ENCODE measurements at regions not wholly inside any gene's neighbourhood (a gene's known extent, or its start where the extent isn't known, plus 50 kb on each side); places are given as distances from the start of the nearest gene placed in this dataset.
"Not testable (repeated sequence)": the region's sequence is repeated elsewhere in the genome, so short reads cannot be mapped to it uniquely, and the experiment has no call there.

DNA sequence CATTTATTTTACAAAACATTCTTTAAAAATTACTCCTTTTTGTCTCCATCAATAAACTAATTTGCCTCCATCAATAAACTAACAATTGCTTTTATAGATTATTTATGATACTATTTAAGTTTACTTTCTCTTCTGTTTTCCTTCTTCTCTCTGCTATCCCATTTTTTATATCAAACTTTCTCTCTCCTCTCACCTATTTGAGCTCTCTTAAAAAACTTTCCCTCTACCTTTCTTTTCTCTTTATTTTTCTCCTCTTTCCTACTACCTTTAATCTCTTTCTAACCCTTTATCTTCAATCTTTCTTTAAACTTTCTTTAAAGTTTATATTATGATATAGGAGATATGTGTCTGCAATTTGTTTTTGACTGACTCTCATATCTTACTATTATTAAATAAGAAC lies 566.4 kb downstream of the DACH1 start:
- DNase-seq, result no peak

DNA sequence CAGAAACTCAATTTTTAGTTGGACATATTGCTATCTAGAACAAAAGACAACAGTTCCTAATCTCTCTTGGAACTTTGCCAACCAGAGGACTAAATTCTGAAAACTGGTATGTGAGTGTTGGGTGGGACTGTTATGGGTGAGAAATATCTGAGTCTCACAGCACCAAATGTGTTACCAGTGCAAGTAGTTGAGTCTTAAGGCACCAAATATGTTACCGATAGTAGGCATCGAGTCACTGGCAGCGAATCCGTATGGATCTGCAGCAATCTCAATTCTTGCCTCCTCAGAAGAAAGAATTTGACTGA lies 575.2 kb downstream of the DACH1 start:
- DNase-seq, result no peak

DNA sequence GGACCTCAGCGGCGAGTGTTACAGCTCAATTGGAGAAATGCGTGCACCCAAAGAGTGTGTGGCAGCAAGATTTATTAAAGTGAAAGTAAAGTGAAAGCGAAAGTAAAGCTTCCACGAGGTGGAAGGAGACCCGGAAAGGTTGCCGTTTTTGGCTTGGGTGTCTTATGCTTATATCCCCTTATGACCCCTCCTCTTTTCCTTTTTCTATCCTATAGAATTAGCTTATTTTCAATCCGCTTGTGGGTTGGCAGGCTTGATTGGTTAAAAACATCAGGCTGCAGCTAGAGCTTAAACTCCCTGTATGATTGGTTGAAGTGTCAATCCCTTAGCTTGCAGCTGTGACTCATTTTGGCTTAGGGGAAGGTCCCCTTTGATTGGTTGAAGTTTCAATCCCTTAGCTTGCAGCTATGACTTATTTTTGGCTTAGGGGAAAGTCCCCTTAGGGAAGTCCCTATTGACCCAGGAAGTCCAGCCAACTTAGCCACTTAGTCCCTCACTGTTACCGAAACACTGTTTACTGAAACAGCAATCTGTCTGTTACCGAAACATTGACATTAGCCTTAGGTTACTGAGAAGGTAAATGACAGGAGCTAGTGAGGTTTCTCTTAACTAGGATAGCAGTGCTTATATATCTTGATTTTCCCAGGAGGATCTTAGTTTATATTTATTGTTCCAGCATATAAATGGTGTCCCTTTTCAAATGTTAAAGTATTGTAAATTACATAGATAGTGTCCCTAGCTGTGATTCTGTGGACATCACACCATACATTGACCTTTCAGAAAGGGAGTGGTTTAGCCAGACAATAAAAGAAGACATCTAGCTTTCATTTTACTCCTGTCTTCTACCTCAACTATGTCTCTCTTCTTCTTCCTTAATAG lies 575.8 kb downstream of the DACH1 start:
- peak; percentile 11 to 14 for DNase-seq

DNA sequence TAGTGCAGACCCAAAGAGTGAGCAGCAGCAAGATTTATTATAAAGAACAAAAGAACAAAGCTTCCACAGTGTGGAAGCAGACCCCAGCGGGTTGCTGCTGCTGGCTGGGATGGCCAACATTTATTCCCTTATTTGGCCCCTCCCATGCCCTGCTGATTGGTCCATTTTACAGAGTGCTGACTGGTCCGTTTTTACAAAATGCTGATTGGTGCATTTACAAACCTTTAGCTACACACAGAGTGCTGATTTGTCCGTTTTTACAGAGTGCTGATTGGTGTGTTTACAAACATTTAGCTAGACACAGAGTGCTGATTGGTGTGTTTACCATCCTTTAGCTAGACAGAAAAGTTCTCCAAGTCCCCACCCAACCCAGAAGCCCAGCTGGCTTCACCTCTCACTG lies 577.0 kb downstream of the DACH1 start:
- DNase-seq, result not testable (repeated sequence)

GRCh38 chr13:71285700-71286099 lies 581.3 kb downstream of the DACH1 start:
- DNase-seq, result no peak

DNA sequence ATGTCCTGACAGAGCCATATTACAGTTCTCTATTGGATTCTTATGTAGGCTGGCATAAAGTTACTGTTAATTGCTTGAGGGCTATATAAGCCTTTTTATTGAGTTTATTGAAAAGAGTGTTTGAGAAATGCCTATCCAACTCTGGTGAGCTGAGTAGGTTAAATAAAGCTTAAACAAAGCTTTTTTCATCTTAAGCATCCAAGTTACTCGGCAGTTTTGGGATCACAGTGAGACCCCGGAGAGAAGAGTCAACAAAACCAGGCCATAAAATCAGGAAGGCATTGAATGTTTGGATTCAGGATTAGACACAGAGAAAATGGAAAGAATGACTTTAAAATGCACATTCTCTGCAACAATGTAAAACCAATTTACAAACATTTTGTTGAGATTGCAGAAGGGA lies 588.5 kb downstream of the DACH1 start:
- DNase-seq, result no peak

- no peak for DNase-seq
Observed at GRCh38 chr13:71274923-71275608, 591.9 kb downstream of the DACH1 start.

- DNase-seq, result no peak
Observed at GRCh38 chr13:71261256-71261655, 605.7 kb downstream of the DACH1 start.

- no peak for DNase-seq
Observed at GRCh38 chr13:71260246-71260645, 606.8 kb downstream of the DACH1 start.

DNA sequence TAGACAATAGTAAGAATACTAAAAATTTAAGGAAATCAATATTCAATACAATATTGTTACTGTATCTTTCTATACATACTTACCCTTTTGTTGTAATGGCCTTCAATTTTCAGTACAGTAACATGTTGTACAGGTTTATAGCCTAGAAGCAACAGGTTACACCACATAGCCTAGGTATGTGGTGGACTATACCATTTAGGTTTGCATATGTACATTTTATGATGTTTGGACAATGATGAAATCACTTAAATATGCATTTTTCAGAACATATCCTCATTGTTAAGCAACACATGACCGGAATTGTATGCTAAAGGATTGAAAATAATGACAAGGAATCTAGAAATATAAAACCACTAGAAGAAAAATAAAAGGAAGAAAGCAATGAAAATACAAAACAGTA lies 611.4 kb downstream of the DACH1 start:
- no peak for DNase-seq

DNA sequence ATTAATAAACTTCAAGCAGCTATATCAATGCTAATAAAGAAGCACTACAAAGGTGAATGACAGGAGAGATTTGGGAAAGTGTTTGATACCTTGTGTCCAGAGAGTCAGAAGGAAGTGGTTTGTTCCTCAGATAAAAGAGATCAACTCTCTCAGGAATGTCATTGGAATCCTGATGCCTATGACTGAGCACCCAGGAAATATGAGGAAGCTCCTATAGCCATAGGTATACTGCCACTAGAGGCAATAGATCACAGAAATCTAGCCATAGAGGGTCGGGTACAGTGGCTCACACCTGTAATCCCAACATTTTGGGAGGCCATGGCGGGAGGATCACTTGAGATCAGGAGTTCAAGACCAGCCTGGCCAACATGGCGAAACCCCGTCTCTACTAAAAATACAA lies 612.6 kb downstream of the DACH1 start:
- DNase-seq, result no peak

DNA sequence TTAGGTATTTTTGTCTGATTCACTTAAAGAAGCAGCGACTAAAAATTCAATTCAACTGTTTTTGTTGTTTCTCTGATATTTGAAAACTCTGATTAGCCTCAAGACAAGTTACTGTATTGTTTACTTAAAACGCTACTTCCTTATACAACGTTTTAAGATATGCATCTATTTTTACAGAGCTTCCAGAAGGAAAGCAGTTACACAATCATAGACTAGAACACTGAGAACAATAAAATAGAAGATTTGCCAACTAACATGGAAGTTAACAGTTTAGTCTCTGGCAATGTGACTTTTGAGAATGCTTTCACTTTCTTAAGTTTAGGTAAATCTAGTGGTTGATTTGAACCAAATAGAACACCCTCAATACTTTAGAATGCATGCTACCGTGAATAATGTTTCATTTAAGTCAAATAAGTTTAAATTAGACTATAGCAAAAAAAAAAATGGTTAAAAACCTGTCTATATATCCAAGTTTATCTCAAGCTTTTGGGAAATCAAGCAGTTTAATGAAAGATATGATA lies 614.8 kb downstream of the DACH1 start:
- no peak for DNase-seq

DNA sequence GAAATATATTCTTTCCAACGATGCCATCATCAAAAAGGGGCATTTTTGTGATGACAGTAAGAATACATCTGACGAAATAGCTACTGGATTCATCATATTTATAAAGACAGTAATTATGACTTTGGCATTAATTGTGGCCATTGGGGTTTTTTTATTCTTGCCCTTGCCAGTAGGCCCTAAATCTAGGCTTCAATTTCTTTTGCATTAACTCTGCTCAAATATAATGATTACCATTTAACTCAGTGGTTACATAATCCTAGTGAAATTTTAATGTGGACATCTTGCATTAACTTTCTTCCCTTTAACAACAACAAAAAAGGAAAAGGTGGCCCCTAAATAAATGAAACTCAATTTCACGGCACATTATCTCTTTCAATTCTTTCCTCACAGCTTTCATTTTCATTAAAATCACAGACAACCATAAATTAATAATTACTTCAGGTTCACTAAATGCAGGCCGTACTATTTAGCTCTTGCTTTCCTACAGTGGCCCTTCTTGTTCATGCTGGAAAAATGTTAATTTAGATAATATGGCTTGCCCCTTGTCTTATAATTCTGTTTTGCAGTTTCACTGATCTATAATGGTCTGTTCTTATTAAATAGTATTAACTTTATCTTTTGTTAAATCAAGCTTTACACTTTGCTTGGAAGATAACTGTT lies 615.6 kb downstream of the DACH1 start:
- no peak for DNase-seq

DNA sequence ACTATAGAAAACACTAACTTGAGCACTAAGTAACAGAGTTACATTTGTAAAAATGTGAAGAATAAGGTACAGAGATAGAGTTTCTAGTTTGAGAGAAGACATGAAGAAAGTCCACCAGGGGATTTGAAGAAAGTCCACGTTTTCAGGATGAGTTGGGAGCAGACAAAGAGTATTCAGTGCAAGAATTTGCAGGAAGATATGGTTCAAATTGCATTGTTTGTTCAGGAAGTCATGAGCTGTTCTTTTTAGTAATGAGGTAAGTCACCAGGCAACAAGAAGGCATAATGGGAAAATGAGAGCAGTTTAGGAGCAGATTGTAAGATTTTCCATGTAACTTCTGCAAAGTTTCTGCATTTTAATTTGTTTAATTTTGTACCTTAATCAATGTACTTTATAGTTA lies 618.0 kb downstream of the DACH1 start:
- DNase-seq, result no peak

GRCh38 chr13:71244161-71244560 lies 622.8 kb downstream of the DACH1 start:
- DNase-seq, result no peak

DNA sequence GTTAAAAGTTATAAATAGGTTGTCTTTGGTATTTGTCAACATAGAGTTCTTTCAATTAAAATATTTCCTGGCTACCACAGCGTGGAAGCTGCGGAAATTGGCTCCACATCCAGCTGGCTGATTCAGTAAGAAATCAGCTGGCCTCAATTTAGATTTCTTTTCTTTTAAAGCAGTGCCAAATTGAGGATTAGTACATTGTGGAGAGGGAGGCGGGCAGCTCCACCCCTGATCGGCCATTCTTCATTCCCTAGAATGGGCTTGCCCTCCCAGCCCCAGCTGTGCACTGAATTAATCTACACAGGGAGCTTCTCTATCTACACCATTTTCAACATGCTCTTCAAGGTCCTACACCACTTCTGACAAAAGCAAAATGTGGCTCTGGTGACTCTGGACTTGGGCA lies 624.8 kb downstream of the DACH1 start:
- DNase-seq, result no peak

GRCh38 chr13:71240911-71241310 lies 626.1 kb downstream of the DACH1 start:
- no peak for DNase-seq

DNA sequence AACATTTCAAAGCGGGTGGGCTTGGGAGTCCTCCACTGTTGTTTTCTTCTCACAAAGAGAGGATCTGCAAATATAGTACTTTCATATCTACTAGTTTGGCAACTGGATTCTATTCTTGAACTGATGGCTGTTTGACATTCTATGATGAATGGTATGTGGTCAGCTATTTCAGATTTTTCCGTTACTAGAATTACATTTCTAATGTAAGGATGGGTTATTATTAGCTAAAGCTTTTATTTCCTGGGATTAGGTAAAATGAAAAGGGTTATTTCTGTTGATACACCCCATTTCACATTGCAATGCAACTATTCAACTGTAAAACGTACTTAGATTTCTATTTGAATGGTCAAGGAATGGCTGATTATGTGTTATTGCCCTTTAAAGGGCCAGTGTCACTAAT lies 629.7 kb downstream of the DACH1 start:
- DNase-seq, result no peak

- DNase-seq, result no peak
Observed at GRCh38 chr13:71219698-71220415, 647.1 kb downstream of the DACH1 start.

GRCh38 chr13:71218960-71219359 lies 648.0 kb downstream of the DACH1 start:
- DNase-seq, result no peak

GRCh38 chr13:71217827-71218226 lies 649.2 kb downstream of the DACH1 start:
- DNase-seq, result no peak

- no peak for DNase-seq
Observed at GRCh38 chr13:71214821-71215220, 652.2 kb downstream of the DACH1 start.

DNA sequence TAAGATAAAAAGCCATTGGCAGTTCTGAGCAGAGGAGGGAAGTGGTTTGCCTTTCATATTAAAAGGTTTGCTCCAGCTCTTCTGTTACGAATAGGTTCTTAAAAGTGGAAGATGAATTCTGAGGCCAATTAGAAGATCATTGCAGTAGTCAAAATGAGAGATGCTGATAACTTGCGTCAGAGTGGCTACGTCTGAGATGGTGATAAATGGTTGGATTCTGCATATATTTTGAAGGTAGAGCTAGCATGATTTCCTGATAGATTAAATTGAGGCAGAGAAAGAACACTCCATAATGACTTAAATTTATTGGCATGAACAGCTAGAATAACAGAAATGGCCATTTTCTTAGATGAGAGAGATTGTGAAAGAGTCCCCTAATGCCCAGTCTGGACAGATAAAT lies 652.6 kb downstream of the DACH1 start:
- DNase-seq, result no peak
